HEK293 (cell line): ENCODE measurements at regions not wholly inside any gene's neighbourhood (a gene's known extent, or its start where the extent isn't known, plus 50 kb on each side); places are given as distances from the start of the nearest gene placed in this dataset.

ENCODE experiments used
- CTCF ChIA-PET: fragments of 350-600 bp; formaldehyde crosslinking; extraction: SDS; loops from one replicate; lab custom pipeline; 2021; ENCODE audit warnings: antibody characterized with exemption; lab: Yijun Ruan, JAX
- POLR2A ChIA-PET: fragments of 300-600 bp; formaldehyde crosslinking; extraction: SDS; loops from one replicate; lab custom pipeline; 2020; ENCODE audit warnings: antibody characterized with exemption, inconsistent platforms; lab: Yijun Ruan, JAX
- H3K27ac ChIP-seq: fragments of 200-500 bp; sonication (Bioruptor generic); 2 replicates; pipeline ENCODE4 v1.5.1; 2014; ENCODE audit warnings: low read depth, low read length, control low read depth, inconsistent platforms; ENCODE audit errors: extremely low read depth
- H3K36me3 ChIP-seq, 2 experiments: fragments of 200-500 bp in 1 of 2; sonication (Bioruptor generic) in 1 of 2; 1 replicate in 1 of 2; 2 replicates in 1 of 2; pipeline ENCODE4 v1.5.1; 2014 to 2017; ENCODE audit warnings: inconsistent platforms in 2 of 2, low read length in 2 of 2; ENCODE audit not compliant: control insufficient read depth in 2 of 2, insufficient read depth in 1 of 2
- H3K4me1 ChIP-seq: fragments of 200-500 bp; sonication (Bioruptor generic); 2 replicates; pipeline ENCODE4 v1.5.1; 2014; ENCODE audit warnings: mild to moderate bottlenecking, low read length, inconsistent platforms; ENCODE audit not compliant: control insufficient read depth, insufficient read depth
- H3K4me3 ChIP-seq: 2 replicates; pipeline ENCODE4 v1.5.1; 2011; ENCODE audit warnings: low read depth, mild to moderate bottlenecking, control low read depth, low read length, moderate library complexity
- H3K9me3 ChIP-seq: fragments of 200-500 bp; sonication (Bioruptor generic); 2 replicates; pipeline ENCODE4 v1.5.1; 2014; ENCODE audit warnings: low read depth, low read length, inconsistent platforms; ENCODE audit not compliant: control insufficient read depth, insufficient read depth
- FEZF1 ChIP-seq: fragments of 450-650 bp; formaldehyde crosslinking; IDR thresholded peaks from 2 replicates; pipeline ENCODE4 v1.5.1; 2016; ENCODE audit warnings: missing biosample characterization, missing genetic modification characterization
- KLF16 ChIP-seq: fragments of 450-650 bp; formaldehyde crosslinking; IDR thresholded peaks from 2 replicates; pipeline ENCODE4 v1.5.1; 2017; ENCODE audit warnings: missing biosample characterization, missing genetic modification characterization
- KLF8 ChIP-seq: fragments of 450-650 bp; formaldehyde crosslinking; IDR thresholded peaks from 2 replicates; pipeline ENCODE4 v1.5.1; 2016; ENCODE audit warnings: missing biosample characterization, missing genetic modification characterization
- MZF1 ChIP-seq: fragments of 450-650 bp; formaldehyde crosslinking; IDR thresholded peaks from 2 replicates; pipeline ENCODE4 v1.5.1; 2017; ENCODE audit warnings: missing biosample characterization, missing genetic modification characterization, borderline replicate concordance
- PRDM1 ChIP-seq: fragments of 450-650 bp; formaldehyde crosslinking; IDR thresholded peaks from 2 replicates; pipeline ENCODE4; 2016; ENCODE audit warnings: missing biosample characterization, missing genetic modification characterization
- REPIN1 ChIP-seq: fragments of 450-650 bp; formaldehyde crosslinking; IDR thresholded peaks from 2 replicates; pipeline ENCODE4 v1.5.1; 2017; ENCODE audit warnings: missing biosample characterization, missing genetic modification characterization, low read depth
- SCRT1 ChIP-seq: fragments of 450-650 bp; formaldehyde crosslinking; IDR thresholded peaks from 2 replicates; pipeline ENCODE4 v1.5.1; 2016; ENCODE audit warnings: missing biosample characterization, missing genetic modification characterization, borderline replicate concordance
- YY2 ChIP-seq: fragments of 450-650 bp; formaldehyde crosslinking; IDR thresholded peaks from 2 replicates; pipeline ENCODE4 v1.5.1; 2016; ENCODE audit warnings: missing biosample characterization, missing genetic modification characterization
- ZBTB11 ChIP-seq: fragments of 450-650 bp; formaldehyde crosslinking; conservative IDR thresholded peaks from 2 replicates; pipeline ENCODE4 v1.5.1; 2016; ENCODE audit warnings: low read depth, missing biosample characterization, missing genetic modification characterization
- ZNF121 ChIP-seq: fragments of 450-650 bp; formaldehyde crosslinking; IDR thresholded peaks from 2 replicates; pipeline ENCODE4 v1.5.1; 2016; ENCODE audit warnings: missing biosample characterization, missing genetic modification characterization
- ZNF133 ChIP-seq: fragments of 450-650 bp; formaldehyde crosslinking; IDR thresholded peaks from 2 replicates; pipeline ENCODE4 v1.5.1; 2016; ENCODE audit warnings: missing biosample characterization, missing genetic modification characterization
- ZNF146 ChIP-seq: fragments of 450-650 bp; formaldehyde crosslinking; IDR thresholded peaks from 2 replicates; pipeline ENCODE4 v1.5.1; 2016; ENCODE audit warnings: missing biosample characterization, missing genetic modification characterization
- ZNF155 ChIP-seq: fragments of 450-650 bp; formaldehyde crosslinking; IDR thresholded peaks from 2 replicates; pipeline ENCODE4 v1.5.1; 2016; ENCODE audit warnings: missing biosample characterization, missing genetic modification characterization
- ZNF175 ChIP-seq: fragments of 450-650 bp; formaldehyde crosslinking; IDR thresholded peaks from 2 replicates; pipeline ENCODE4 v1.5.1; 2016; ENCODE audit warnings: missing biosample characterization, missing genetic modification characterization
- ZNF549 ChIP-seq: fragments of 450-650 bp; IDR thresholded peaks from 2 replicates; pipeline ENCODE4 v1.5.1; 2018; ENCODE audit warnings: missing biosample characterization, missing genetic modification characterization, mild to moderate bottlenecking, inconsistent platforms, moderate library complexity
- ZNF561 ChIP-seq: fragments of 450-650 bp; IDR thresholded peaks from 2 replicates; pipeline ENCODE4 v1.5.1; 2018; ENCODE audit warnings: missing biosample characterization, missing genetic modification characterization, borderline replicate concordance
- ZNF704 ChIP-seq: fragments of 450-650 bp; formaldehyde crosslinking; IDR thresholded peaks from 2 replicates; pipeline ENCODE4 v1.5.1; 2016; ENCODE audit warnings: missing biosample characterization, missing genetic modification characterization
- TF ChIP-seq, protein P1 (sequence below): fragments of 450-650 bp; formaldehyde crosslinking; IDR thresholded peaks from 2 replicates; pipeline ENCODE4 v1.5.1; 2016; ENCODE audit warnings: missing biosample characterization, missing genetic modification characterization
- TF ChIP-seq, protein P2 (sequence below): fragments of 450-650 bp; IDR thresholded peaks from 2 replicates; pipeline ENCODE4 v1.5.1; 2018; ENCODE audit warnings: missing biosample characterization, mild to moderate bottlenecking, missing genetic modification characterization
- TF ChIP-seq, protein P3 (sequence below): fragments of 450-650 bp; formaldehyde crosslinking; IDR thresholded peaks from 2 replicates; pipeline ENCODE4 v1.5.1; 2016; ENCODE audit warnings: missing biosample characterization, missing genetic modification characterization

DNA sequence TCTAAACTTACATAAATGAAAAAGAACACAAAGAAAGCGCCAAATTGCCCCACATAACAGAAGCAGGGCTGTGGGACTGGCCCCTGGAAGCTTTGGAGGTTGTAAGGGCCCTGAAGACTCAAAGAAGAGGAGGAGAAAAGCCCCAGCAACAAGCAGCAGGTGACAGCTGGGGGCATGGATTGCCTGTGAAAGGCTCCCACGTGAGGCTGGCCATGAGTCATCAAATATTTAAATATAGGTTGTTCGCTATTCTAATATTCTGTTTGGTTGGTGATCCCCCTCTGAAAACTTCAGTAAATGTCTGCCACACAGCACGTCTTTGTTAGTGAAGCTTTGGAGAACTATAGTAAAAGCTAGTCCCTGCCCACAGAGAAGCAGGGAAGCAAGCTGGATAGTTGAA lies 132.4 kb downstream of the MREG start:
- H3K4me1 ChIP-seq = no peaks in the 10 kb centered on the region
- ChIA-PET CTCF (interaction anchor here (0.6 to 1.0 kb wide), 2 partner anchors 51 to 69 kb away, joined by 4 read pairs; no protein-coding TSS in a partner anchor), POLR2A (no interaction called here)
- no peaks in the 10 kb centered on the region for H3K36me3 ChIP-seq
- no peak for TF ChIP-seq ZNF155
- no peak for TF ChIP-seq FEZF1
- TF ChIP-seq KLF8 (tag by site-specific recombination) = no peak
- no peak for TF ChIP-seq KLF16
- no peak for TF ChIP-seq REPIN1 (tag by site-specific recombination)
- no peak for TF ChIP-seq SCRT1 (tag by site-specific recombination)
- TF ChIP-seq ZNF121 = no peak
- TF ChIP-seq ZNF175 (tag by site-specific recombination) = no peak
- TF ChIP-seq ZBTB11 (tag by site-specific recombination) = no peak
- TF ChIP-seq, protein P1, sequence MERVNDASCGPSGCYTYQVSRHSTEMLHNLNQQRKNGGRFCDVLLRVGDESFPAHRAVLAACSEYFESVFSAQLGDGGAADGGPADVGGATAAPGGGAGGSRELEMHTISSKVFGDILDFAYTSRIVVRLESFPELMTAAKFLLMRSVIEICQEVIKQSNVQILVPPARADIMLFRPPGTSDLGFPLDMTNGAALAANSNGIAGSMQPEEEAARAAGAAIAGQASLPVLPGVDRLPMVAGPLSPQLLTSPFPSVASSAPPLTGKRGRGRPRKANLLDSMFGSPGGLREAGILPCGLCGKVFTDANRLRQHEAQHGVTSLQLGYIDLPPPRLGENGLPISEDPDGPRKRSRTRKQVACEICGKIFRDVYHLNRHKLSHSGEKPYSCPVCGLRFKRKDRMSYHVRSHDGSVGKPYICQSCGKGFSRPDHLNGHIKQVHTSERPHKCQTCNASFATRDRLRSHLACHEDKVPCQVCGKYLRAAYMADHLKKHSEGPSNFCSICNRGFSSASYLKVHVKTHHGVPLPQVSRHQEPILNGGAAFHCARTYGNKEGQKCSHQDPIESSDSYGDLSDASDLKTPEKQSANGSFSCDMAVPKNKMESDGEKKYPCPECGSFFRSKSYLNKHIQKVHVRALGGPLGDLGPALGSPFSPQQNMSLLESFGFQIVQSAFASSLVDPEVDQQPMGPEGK = no peak
- no peak for TF ChIP-seq YY2
- no peak for TF ChIP-seq ZNF704 (tag by site-specific recombination)
- H3K4me3 ChIP-seq = no peak overlapping the region
- no peak overlapping the region for H3K27ac ChIP-seq
- no peaks in the 10 kb centered on the region for H3K9me3 ChIP-seq

- no peak overlapping the region for H3K4me3 ChIP-seq
- no peaks in the 10 kb centered on the region for H3K4me1 ChIP-seq
- H3K9me3 ChIP-seq = no peaks in the 10 kb centered on the region
- ChIA-PET CTCF (interaction anchor here (1.0 kb wide), 1 partner anchor 70 kb away, joined by 4 read pairs; no protein-coding TSS in a partner anchor), POLR2A (no interaction called here)
- no peak overlapping the region for H3K27ac ChIP-seq
- TF ChIP-seq MZF1 (tag by site-specific recombination) = no peak
- no peak for TF ChIP-seq KLF16
- TF ChIP-seq FEZF1 = no peak
- TF ChIP-seq, protein P2, sequence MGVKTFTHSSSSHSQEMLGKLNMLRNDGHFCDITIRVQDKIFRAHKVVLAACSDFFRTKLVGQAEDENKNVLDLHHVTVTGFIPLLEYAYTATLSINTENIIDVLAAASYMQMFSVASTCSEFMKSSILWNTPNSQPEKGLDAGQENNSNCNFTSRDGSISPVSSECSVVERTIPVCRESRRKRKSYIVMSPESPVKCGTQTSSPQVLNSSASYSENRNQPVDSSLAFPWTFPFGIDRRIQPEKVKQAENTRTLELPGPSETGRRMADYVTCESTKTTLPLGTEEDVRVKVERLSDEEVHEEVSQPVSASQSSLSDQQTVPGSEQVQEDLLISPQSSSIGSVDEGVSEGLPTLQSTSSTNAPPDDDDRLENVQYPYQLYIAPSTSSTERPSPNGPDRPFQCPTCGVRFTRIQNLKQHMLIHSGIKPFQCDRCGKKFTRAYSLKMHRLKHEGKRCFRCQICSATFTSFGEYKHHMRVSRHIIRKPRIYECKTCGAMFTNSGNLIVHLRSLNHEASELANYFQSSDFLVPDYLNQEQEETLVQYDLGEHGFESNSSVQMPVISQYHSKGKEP (tag by site-specific recombination) = no peak
- no peak for TF ChIP-seq YY2
- TF ChIP-seq ZNF146 (tag by site-specific recombination) = no peak
- TF ChIP-seq, protein P3, sequence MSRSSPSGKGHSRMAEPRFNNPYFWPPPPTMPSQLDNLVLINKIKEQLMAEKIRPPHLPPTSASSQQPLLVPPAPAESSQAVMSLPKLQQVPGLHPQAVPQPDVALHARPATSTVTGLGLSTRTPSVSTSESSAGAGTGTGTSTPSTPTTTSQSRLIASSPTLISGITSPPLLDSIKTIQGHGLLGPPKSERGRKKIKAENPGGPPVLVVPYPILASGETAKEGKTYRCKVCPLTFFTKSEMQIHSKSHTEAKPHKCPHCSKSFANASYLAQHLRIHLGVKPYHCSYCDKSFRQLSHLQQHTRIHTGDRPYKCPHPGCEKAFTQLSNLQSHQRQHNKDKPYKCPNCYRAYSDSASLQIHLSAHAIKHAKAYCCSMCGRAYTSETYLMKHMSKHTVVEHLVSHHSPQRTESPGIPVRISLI (tag by site-specific recombination) = no peak
- no peak for TF ChIP-seq PRDM1
- TF ChIP-seq ZNF133 = no peak
- no peak for TF ChIP-seq ZNF549 (tag by site-specific recombination)
- TF ChIP-seq ZNF561 = no peak
- H3K36me3 ChIP-seq = no peaks in the 10 kb centered on the region
Observed at GRCh38 chr2:215879977-215880940, 133.1 kb downstream of the MREG start.
